ENCODE measurements at regions not wholly inside any gene's neighbourhood (a gene's known extent, or its start where the extent isn't known, plus 50 kb on each side); places are given as distances from the start of the nearest gene placed in this dataset.

DNA sequence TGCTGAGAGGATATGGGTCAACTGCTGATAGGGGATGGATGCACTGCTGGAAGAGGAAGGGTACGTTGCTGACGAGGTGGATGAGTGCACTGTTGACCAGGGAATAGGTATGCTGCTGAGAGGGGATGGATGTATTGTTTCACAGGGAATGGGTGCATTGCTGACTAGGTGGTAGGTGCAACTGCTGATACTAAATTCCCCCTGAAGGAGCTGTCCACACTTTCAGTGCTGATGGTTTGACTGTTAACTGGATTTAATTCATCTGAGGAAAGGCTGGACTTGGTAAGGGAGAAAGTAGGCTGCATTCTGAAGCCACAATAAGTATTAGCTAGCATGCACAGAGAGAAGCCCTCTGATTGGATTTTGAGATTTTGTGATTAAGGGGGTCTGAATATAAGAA is 1196.8 kb upstream of the PHF14 start:
- Histone ChIP-seq H3K23me2 (ENCODE audit: insufficient read length, low read depth, low read length, poor library complexity, severe bottlenecking) (no peaks in the 10 kb centered on the region), H4K5ac (ENCODE audit: insufficient read length, low read depth, low read length) (no peak overlapping the region), H3K79me2 (ENCODE audit: insufficient read depth, low read length) (no peaks in the 10 kb centered on the region), H3K18ac (ENCODE audit: insufficient read length, low read depth, low read length) (no peak overlapping the region), H4K20me1 (ENCODE audit: control insufficient read depth, insufficient read depth, insufficient read length) (no peaks in the 10 kb centered on the region), H3K4me2 (ENCODE audit: insufficient read depth, insufficient read length, low read length) (no peak overlapping the region), H2BK5ac (ENCODE audit: insufficient read length, low read length) (no peak overlapping the region), H3K4me1 (ENCODE audit: insufficient read depth, low read length) (no peaks in the 10 kb centered on the region), H3K4ac (ENCODE audit: low read depth, low read length) (no peak overlapping the region), H3K9ac (ENCODE audit: extremely low read depth, insufficient read length, low read length) (no peak overlapping the region), H3K14ac (ENCODE audit: insufficient read depth, low read length) (no peak overlapping the region), H2AFZ (ENCODE audit: low read length) (no peak overlapping the region), H2AK5ac (ENCODE audit: insufficient read length, low read length) (no peak overlapping the region), H2BK12ac (ENCODE audit: insufficient read length, low read depth, low read length) (no peak overlapping the region), H3K56ac (ENCODE audit: insufficient read length, low read depth, low read length) (no peak overlapping the region), H2BK15ac (ENCODE audit: low read depth, low read length) (no peak overlapping the region), H4K8ac (replicated peaks; ENCODE audit: insufficient read length, low read depth, low read length) (no peak overlapping the region), H3K23ac (ENCODE audit: insufficient read length, low read depth, low read length) (no peak overlapping the region), H3K27ac (ENCODE audit: insufficient read length, low read depth, low read length) (no peak overlapping the region), H3T11ph (ENCODE audit: low read length) (no peak overlapping the region), H2BK20ac (ENCODE audit: low read depth, low read length, poor library complexity, severe bottlenecking) (no peak overlapping the region), H3K79me1 (ENCODE audit: insufficient read depth, low read depth, low read length, poor library complexity, severe bottlenecking) (no peaks in the 10 kb centered on the region), H3K9me3 (ENCODE audit: control insufficient read depth, low read depth, low read length) (no peaks in the 10 kb centered on the region), H2BK120ac (ENCODE audit: low read depth, low read length, poor library complexity, severe bottlenecking) (no peak overlapping the region), H4K91ac (ENCODE audit: insufficient read length, low read depth, low read length) (no peak overlapping the region), H3K27me3 (ENCODE audit: insufficient read depth, low read length) (no peaks in the 10 kb centered on the region)
- WGBS (ENCODE audit: extremely low coverage, insufficient read length, low lambda C conversion rate), result no CpG with 5 or more reads among the region's 2 CpGs
- Mint-ChIP-seq H3K27ac (no peak overlapping the region; a peak in 2 of 7 replicates), H3K4me3 (no peak overlapping the region), H3K4me1 (no peaks in the 10 kb centered on the region), H3K27me3 (ENCODE audit: low read depth) (no peaks in the 10 kb centered on the region), H3K9me3 (no peaks in the 10 kb centered on the region; a peak in 3 of 5 replicates), H3K36me3 (ENCODE audit: insufficient read depth in 1 of 3, low read depth in 3 of 3) (no peaks in the 10 kb centered on the region; a peak in 1 of 7 replicates)
- DNase-seq, result no peak
- TF ChIP-seq, protein P1, sequence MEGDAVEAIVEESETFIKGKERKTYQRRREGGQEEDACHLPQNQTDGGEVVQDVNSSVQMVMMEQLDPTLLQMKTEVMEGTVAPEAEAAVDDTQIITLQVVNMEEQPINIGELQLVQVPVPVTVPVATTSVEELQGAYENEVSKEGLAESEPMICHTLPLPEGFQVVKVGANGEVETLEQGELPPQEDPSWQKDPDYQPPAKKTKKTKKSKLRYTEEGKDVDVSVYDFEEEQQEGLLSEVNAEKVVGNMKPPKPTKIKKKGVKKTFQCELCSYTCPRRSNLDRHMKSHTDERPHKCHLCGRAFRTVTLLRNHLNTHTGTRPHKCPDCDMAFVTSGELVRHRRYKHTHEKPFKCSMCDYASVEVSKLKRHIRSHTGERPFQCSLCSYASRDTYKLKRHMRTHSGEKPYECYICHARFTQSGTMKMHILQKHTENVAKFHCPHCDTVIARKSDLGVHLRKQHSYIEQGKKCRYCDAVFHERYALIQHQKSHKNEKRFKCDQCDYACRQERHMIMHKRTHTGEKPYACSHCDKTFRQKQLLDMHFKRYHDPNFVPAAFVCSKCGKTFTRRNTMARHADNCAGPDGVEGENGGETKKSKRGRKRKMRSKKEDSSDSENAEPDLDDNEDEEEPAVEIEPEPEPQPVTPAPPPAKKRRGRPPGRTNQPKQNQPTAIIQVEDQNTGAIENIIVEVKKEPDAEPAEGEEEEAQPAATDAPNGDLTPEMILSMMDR (conservative IDR thresholded peaks at IDR 0.05), result no peak

Measured in H9 (cell line).